KMS-11 (cell line): ENCODE measurements at regions not wholly inside any gene's neighbourhood (a gene's known extent, or its start where the extent isn't known, plus 50 kb on each side); places are given as distances from the start of the nearest gene placed in this dataset.

Experiments used
- H2AFZ ChIP-seq: fragments of 200-600 bp; sonication (generic); 2 replicates; pipeline ENCODE4 v1.6.1; 2016; ENCODE audit warnings: antibody characterized with exemption, mixed run types, low read depth
- H3K27ac ChIP-seq: fragments of 200-600 bp; sonication (generic); 2 replicates; pipeline ENCODE4 v1.6.1; 2016; ENCODE audit warnings: mild to moderate bottlenecking, mixed run types
- H3K27me3 ChIP-seq: fragments of 200-600 bp; sonication (generic); 2 replicates; pipeline ENCODE4 v1.6.1; 2017; ENCODE audit warnings: mild to moderate bottlenecking, low read depth, mixed run types, moderate library complexity; ENCODE audit not compliant: insufficient read depth
- H3K36me3 ChIP-seq: fragments of 200-600 bp; sonication (generic); 2 replicates; pipeline ENCODE4 v1.6.1; 2017; ENCODE audit warnings: mild to moderate bottlenecking, mixed run types; ENCODE audit not compliant: insufficient read depth
- H3K4me1 ChIP-seq: fragments of 200-600 bp; sonication (generic); 2 replicates; pipeline ENCODE4 v1.6.1; 2016; ENCODE audit warnings: mild to moderate bottlenecking, low read depth, mixed run types; ENCODE audit not compliant: poor library complexity, severe bottlenecking
- H3K4me2 ChIP-seq: fragments of 200-600 bp; sonication (generic); 2 replicates; pipeline ENCODE4 v1.7.0; 2016; ENCODE audit warnings: mild to moderate bottlenecking, mixed run types
- H3K4me3 ChIP-seq: fragments of 200-600 bp; sonication (generic); IDR thresholded peaks from 2 replicates; pipeline ENCODE4 v1.6.1; 2017; ENCODE audit warnings: low read depth, low read length, mixed read lengths; ENCODE audit not compliant: insufficient read depth
- H3K79me2 ChIP-seq: fragments of 200-600 bp; sonication (generic); 2 replicates; pipeline ENCODE4 v1.6.1; 2016; ENCODE audit warnings: low read depth, mixed run types; ENCODE audit not compliant: insufficient read depth
- H3K9ac ChIP-seq: fragments of 200-600 bp; sonication (generic); 2 replicates; pipeline ENCODE4 v1.6.1; 2016; ENCODE audit warnings: mild to moderate bottlenecking, mixed run types
- H4K20me1 ChIP-seq: fragments of 200-600 bp; sonication (generic); 2 replicates; pipeline ENCODE4 v1.6.1; 2016; ENCODE audit warnings: mild to moderate bottlenecking, mixed run types; ENCODE audit not compliant: insufficient read depth
- CTCF ChIP-seq: fragments of 200-600 bp; sonication (generic); conservative IDR thresholded peaks from 2 replicates; pipeline ENCODE4 v1.6.1; 2017; ENCODE audit warnings: low read depth, mild to moderate bottlenecking, antibody characterized with exemption, low read length, moderate library complexity, mixed read lengths

GRCh38 chr3:182081096-182081495, 369.4 kb downstream of the SOX2 start:
- Histone ChIP-seq H2AFZ (no peak overlapping the region), H3K27ac (no peak overlapping the region)

GRCh38 chr3:182083112-182083511, 371.4 kb downstream of the SOX2 start:
- Histone ChIP-seq H3K9ac (no peak overlapping the region), H2AFZ (no peak overlapping the region), H3K36me3 (no peaks in the 10 kb centered on the region), H3K27me3 (no peaks in the 10 kb centered on the region), H3K4me2 (no peak overlapping the region), H3K4me1 (no peaks in the 10 kb centered on the region), H3K79me2 (no peaks in the 10 kb centered on the region), H3K4me3 (no peak overlapping the region), H4K20me1 (no peaks in the 10 kb centered on the region), H3K27ac (no peak overlapping the region)
- no peak for TF ChIP-seq CTCF

More at GRCh38 chr3:182081096-182081495, 369.4 kb downstream of the SOX2 start:
- Histone ChIP-seq H3K4me1 (no peaks in the 10 kb centered on the region), H3K27me3 (no peaks in the 10 kb centered on the region), H3K9ac (no peak overlapping the region), H3K36me3 (no peaks in the 10 kb centered on the region), H3K79me2 (no peaks in the 10 kb centered on the region), H4K20me1 (no peaks in the 10 kb centered on the region), H3K4me2 (no peak overlapping the region), H3K4me3 (no peak overlapping the region)
- no peak for TF ChIP-seq CTCF

GRCh38 chr3:182092662-182093262, 381.0 kb downstream of the SOX2 start:
- Histone ChIP-seq H3K4me2 (no peak overlapping the region), H3K36me3 (no peaks in the 10 kb centered on the region), H3K4me3 (no peak overlapping the region), H2AFZ (no peak overlapping the region), H3K79me2 (no peaks in the 10 kb centered on the region), H3K27ac (no peak overlapping the region), H3K9ac (no peak overlapping the region), H4K20me1 (no peaks in the 10 kb centered on the region), H3K27me3 (no peaks in the 10 kb centered on the region), H3K4me1 (no peaks in the 10 kb centered on the region)
- TF ChIP-seq CTCF = no peak

- Histone ChIP-seq H3K4me2 (no peak overlapping the region), H3K27ac (no peak overlapping the region), H3K36me3 (no peaks in the 10 kb centered on the region), H3K27me3 (no peaks in the 10 kb centered on the region), H3K79me2 (no peaks in the 10 kb centered on the region), H3K4me1 (no peaks in the 10 kb centered on the region), H3K9ac (no peak overlapping the region), H4K20me1 (no peaks in the 10 kb centered on the region), H2AFZ (no peak overlapping the region), H3K4me3 (no peak overlapping the region)
- TF ChIP-seq CTCF = no peak
Observed at GRCh38 chr3:182094321-182094720, 382.6 kb downstream of the SOX2 start.
